ENCODE measurements at regions not wholly inside any gene's neighbourhood (a gene's known extent, or its start where the extent isn't known, plus 50 kb on each side); places are given as distances from the start of the nearest gene placed in this dataset.
A peak's percentile ranks its signal among the peaks of the same experiment; 100 is the strongest.

DNA sequence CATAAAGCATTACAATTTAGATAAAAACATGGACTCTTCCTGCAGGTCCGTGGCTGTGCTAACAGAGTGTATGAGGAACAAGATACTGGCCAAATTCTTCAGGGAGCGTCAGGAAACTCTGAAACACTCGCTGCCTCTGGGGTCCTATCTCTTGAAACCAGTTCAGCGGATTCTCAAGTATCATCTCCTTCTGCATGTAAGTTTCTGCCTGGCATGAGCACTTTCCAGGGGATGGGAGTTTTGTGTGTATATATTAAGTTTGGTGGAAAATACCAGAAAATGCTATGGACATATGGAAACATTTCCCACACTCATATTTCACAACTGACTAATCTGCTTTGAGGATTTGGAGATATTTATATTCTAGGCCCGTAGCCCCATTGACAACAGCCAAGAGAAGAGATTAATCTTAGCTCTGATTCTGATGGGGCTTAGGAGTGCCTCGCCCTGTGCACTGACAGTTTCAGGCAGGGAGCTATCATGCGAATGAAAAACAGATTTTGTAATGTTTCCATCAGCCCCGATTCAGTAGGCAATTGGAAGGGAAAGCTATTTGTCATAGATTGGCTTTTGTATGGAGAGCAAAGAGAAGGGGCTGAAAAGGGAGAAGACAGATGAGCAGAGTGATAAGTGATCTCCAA, 64.7 kb upstream of the MTHFD1L start:
- H3K9me3 ChIP-seq (ENCODE audit: control insufficient read depth in 2 of 2, insufficient read depth in 1 of 2, low read length in 1 of 2): no peaks in the 10 kb centered on the region
- WGBS: 94% methylated on average over 8 of the region's 8 CpGs
- no peak for DNase-seq (ENCODE audit: low read depth in 6 of 9, low spot score in 9 of 9)
- peak overlapping the region in 1 of 2 donors; percentile 12 for H3K27ac ChIP-seq (ENCODE audit: low read depth in 1 of 2, low read length in 1 of 2)
- H3K4me3 ChIP-seq (ENCODE audit: low read length in 2 of 2): no peak overlapping the region
- no peaks in the 10 kb centered on the region for H3K4me1 ChIP-seq (ENCODE audit: control insufficient read depth in 2 of 2, insufficient read depth in 2 of 2, low read length in 2 of 2)
- H3K36me3 ChIP-seq (ENCODE audit: control insufficient read depth in 2 of 2, insufficient read depth in 2 of 2, low read length in 1 of 2): peaks cover 52 to 82% of the 10 kb centered on the region in 2 donors
- H3K27me3 ChIP-seq (ENCODE audit: control insufficient read depth in 2 of 2, insufficient read depth in 1 of 2, low read length in 1 of 2): no peaks in the 10 kb centered on the region

DNA sequence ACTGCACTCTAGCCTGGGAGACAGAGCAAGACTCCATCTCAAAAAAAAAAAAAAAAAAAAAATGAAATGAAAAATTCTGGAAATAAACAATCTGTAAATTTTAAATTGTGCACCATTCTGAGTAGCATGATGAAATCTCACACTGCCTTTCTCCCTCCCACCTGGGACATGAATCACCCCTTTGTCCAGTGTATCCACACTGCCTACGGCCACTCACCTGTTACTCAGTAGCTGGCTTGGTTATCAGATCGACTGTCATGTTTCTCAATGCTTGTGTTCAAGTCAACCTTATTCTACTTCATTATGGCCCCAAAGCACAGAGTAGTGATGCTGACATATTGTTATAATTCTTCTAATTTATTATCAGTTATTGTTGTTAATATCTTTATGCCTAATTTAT, 58.7 kb upstream of the MTHFD1L start:
- H3K27ac ChIP-seq (ENCODE audit: low read depth in 1 of 2, low read length in 1 of 2): no peak overlapping the region
- H3K36me3 ChIP-seq (ENCODE audit: control insufficient read depth in 2 of 2, insufficient read depth in 2 of 2, low read length in 1 of 2): peaks cover 55 to 70% of the 10 kb centered on the region in 2 donors
- 98% methylated on average over 2 of the region's 2 CpGs for WGBS
- peaks cover 0 to 3% of the 10 kb centered on the region in 2 donors for H3K4me1 ChIP-seq (ENCODE audit: control insufficient read depth in 2 of 2, insufficient read depth in 2 of 2, low read length in 2 of 2)
- no peaks in the 10 kb centered on the region for H3K27me3 ChIP-seq (ENCODE audit: control insufficient read depth in 2 of 2, insufficient read depth in 1 of 2, low read length in 1 of 2)
- no peak for DNase-seq (ENCODE audit: low read depth in 6 of 9, low spot score in 9 of 9)
- no peaks in the 10 kb centered on the region for H3K9me3 ChIP-seq (ENCODE audit: control insufficient read depth in 2 of 2, insufficient read depth in 1 of 2, low read length in 1 of 2)
- no peak overlapping the region for H3K4me3 ChIP-seq (ENCODE audit: low read length in 2 of 2)

DNA sequence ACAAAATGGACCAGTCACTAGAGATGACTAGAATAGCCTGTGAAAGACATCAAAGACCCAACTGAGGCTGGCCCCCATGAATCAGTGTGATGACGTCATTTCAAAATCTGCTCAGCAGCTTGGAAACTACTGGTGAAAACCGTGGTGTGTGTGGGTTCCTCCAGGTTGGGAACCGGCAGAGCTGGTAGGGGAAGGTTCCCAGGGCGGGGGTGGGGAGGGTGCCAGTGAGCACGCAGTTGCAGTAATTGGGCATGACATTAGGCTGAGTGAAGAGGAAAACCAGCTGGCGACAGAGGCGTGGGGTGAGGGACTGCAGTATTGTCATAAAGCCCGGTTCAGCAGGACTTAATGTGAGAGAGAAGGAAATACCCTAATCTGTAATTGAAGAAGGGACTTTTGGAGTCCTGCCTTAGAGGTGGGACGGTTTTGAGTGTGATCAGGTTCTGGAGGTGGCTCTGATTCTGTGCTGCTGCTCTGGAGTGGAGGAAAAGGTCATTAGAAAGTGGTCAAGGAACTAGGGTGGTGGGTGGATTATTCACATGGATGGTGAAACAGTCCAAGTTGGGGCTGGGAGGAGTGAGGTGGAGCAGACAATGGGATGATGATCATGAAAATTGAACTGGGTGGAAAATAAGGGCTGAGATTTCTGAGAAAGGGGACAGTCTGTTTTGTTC, 52.0 kb upstream of the MTHFD1L start:
- DNase-seq (ENCODE audit: low read depth in 6 of 9, low spot score in 9 of 9): peak in 4 of 9 donors; percentile 4 to 28 (median 10)
- Histone ChIP-seq H3K4me1 (ENCODE audit: control insufficient read depth in 2 of 2, insufficient read depth in 2 of 2, low read length in 2 of 2) (peaks cover 0 to 29% of the 10 kb centered on the region in 2 donors), H3K4me3 (ENCODE audit: low read length in 2 of 2) (no peak overlapping the region), H3K9me3 (ENCODE audit: control insufficient read depth in 2 of 2, insufficient read depth in 1 of 2, low read length in 1 of 2) (peaks cover 0 to 1% of the 10 kb centered on the region in 2 donors), H3K27me3 (ENCODE audit: control insufficient read depth in 2 of 2, insufficient read depth in 1 of 2, low read length in 1 of 2) (no peaks in the 10 kb centered on the region), H3K27ac (ENCODE audit: low read depth in 1 of 2, low read length in 1 of 2) (peak overlapping the region; percentile 63 to 84), H3K36me3 (ENCODE audit: control insufficient read depth in 2 of 2, insufficient read depth in 2 of 2, low read length in 1 of 2) (peaks cover 49 to 59% of the 10 kb centered on the region in 2 donors)
- whole genome bisulfite sequencing: 78% methylated on average over 9 of the region's 9 CpGs

DNA sequence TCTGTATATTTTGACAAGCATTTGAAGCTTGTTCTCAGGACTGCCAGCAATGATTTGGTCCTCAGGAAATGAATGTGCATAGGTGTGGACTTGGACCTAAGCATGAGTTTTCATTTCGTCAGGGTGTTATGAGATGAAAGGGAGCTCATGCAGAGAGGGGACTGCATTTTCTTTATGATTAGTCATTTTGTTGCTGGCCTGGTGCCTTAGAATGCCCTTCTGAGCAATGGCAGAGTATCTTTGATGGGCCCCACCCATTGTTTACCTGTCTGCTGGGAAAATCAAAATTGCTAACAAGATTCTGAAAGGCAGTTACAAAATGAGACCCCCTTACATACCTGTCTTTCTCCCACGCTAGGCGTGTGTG, 51.5 kb upstream of the MTHFD1L start:
- no peak overlapping the region for H3K4me3 ChIP-seq (ENCODE audit: low read length in 2 of 2)
- peak overlapping the region; percentile 63 to 84 for H3K27ac ChIP-seq (ENCODE audit: low read depth in 1 of 2, low read length in 1 of 2)
- H3K4me1 ChIP-seq (ENCODE audit: control insufficient read depth in 2 of 2, insufficient read depth in 2 of 2, low read length in 2 of 2): peaks cover 0 to 29% of the 10 kb centered on the region in 2 donors
- peak in 2 of 9 donors; percentile 14 to 22 for DNase-seq (ENCODE audit: low read depth in 6 of 9, low spot score in 9 of 9)
- no peaks in the 10 kb centered on the region for H3K27me3 ChIP-seq (ENCODE audit: control insufficient read depth in 2 of 2, insufficient read depth in 1 of 2, low read length in 1 of 2)
- H3K36me3 ChIP-seq (ENCODE audit: control insufficient read depth in 2 of 2, insufficient read depth in 2 of 2, low read length in 1 of 2): peaks cover 44 to 58% of the 10 kb centered on the region in 2 donors
- WGBS: 83% methylated on average over 3 of the region's 3 CpGs
- peaks cover 0 to 1% of the 10 kb centered on the region in 2 donors for H3K9me3 ChIP-seq (ENCODE audit: control insufficient read depth in 2 of 2, insufficient read depth in 1 of 2, low read length in 1 of 2)

Measured in thymus (tissue), 11 donors.